Activated CD4-positive, alpha-beta T cell treated with anti-CD3 and anti-CD28 coated beads, Interleukin-10, Interleukin-2, amounts not matched to agents 100 ng/mL and 50 ng/mL, durations not matched to agents 16 hours and 8 hours (primary cell): ENCODE measurements at regions not wholly inside any gene's neighbourhood (a gene's known extent, or its start where the extent isn't known, plus 50 kb on each side); places are given as distances from the start of the nearest gene placed in this dataset.

Experiments
- DNase-seq: peaks from one replicate; pipeline ENCODE4 v3.0.0-alpha.2; 2020

DNA sequence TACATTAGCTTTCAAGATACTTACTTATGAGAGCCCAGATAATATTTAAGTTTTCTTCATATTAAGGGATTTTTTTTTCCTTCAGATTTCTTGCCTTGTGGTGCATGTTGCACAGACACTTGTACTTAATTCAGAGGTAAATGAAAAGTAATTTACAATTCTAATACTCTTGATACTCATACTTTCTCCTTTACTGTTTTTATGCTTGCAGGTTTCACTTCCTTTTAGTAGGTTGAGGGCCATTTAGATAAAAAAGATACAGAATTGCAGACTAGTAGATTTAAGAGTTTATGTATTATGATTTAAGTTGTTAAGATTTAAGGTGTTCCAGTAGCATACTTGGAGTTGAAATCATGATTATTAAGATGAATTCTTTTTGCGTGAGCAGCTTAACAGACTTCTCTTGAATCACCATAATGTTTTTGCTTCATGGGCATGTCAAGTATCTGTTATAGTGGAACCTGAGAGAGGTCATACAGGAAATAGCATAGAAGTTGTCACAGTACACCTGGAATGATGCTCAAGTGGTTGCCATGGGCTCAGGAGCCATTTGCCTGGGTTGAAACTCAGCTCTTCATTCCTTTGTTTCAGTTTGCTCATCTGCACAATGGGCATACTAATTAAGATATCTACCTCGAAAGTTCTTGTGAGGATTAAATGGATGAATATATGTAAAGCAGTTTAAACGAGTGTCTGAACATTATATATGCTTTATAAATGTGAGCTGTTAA, 174.8 kb upstream of the PRPS1L1 start:
- no peak for DNase-seq

GRCh38 chr7:18206331-18206730, 178.7 kb upstream of the PRPS1L1 start:
- no peak for DNase-seq

- DNase-seq: no peak
Measured at GRCh38 chr7:18208921-18209320, 181.3 kb upstream of the PRPS1L1 start.

DNA sequence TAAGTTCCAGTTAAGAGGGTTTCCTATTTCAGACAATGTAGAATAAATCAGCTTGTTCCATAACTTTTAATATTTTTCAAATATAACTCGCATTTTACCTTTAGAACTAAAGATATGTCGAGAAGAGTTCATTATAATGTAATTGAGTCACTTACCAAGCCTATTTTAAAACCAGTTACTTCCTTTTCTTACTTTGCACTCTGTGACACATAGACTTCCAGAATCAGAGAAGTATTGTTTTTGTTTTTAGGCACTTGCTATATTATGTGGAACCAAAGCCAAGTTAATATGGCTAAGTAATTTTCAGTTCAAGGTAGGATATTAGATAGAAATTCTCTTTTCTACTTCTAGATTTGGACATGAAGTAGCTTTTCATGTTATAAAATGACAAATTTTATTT, 182.7 kb upstream of the PRPS1L1 start:
- DNase-seq: no peak

- DNase-seq: no peak
Measured at GRCh38 chr7:18210788-18211187, 183.1 kb upstream of the PRPS1L1 start.

DNA sequence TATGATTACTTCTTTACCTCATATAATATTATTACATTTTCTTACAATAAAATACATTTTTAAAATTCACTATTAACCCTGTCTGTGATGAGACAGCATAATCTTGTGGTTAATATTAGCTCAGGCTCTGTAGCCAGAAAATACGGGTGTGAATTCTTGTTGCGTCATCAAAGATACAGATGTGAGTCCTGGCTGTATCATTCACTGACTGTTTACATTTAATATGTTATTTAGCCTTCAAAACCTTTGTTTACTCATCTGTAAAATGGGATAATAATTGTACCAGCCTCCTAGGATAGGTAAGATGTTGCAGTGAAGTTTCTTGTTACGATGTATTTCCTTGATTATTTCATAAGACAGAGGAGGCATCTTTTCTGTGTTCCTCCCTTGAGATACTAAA, 184.7 kb upstream of the PRPS1L1 start:
- DNase-seq: no peak

- DNase-seq: no peak
Measured at GRCh38 chr7:18212758-18213157, 185.1 kb upstream of the PRPS1L1 start.

DNA sequence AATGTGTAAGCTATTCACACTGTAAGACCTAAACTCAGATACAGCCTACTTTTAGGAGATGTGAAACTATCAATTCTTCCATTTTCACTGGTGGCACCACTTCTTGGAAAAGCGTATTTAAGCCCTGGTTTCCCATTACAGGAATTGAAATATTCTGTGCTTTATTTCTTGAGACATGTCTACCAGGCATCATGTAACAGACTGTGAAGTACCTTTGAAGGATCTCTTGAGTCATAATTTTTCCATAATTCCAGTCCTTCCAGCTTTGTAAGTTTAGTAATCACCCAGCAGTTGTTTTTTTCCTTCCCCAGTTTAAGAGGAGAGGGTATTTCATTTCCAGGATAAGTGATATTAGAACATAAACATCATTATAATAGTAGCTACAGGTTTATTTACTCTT, 186.0 kb upstream of the PRPS1L1 start:
- no peak for DNase-seq

DNA sequence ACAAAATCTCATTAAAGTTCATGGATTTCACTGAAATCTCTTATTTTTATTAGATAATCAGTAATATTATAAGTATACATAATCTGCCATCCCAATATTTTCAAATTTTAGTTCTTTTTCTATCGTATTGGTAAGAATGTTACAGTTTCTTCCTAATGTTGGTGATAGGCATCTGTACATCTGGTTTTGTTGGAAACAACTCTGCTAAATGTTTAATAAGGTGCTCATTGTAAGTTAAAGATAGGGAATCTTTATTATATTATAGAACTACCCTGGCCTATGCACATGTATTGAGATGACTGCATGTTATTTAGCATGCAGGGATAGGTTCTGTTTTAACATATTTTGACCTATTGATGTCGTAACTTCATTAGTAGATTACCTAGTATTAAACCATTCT, 188.6 kb upstream of the PRPS1L1 start:
- no peak for DNase-seq

GRCh38 chr7:18221377-18222293, 194.0 kb upstream of the PRPS1L1 start:
- no peak for DNase-seq

GRCh38 chr7:18222636-18223035, 195.0 kb upstream of the PRPS1L1 start:
- no peak for DNase-seq

DNA sequence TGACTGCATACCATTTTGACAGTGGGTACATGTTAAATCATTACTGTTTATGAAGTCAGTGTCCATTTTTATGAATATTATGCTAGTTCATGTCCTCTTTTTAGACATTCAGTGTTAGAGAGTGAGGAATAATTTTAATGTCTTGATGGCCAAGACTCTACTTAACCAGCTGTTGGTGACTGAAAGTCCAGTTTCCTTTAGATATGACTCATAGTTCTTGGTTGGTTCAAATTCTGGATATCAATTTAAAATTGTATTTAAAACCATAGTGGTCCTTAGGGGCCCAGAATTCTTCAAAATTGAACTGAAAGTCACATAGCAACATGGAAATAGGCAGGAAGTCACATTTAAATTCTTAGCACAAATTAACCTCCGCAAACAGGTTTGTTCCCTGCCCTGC, 196.5 kb upstream of the PRPS1L1 start:
- DNase-seq: no peak

GRCh38 chr7:18225067-18225466, 197.4 kb upstream of the PRPS1L1 start:
- DNase-seq: no peak

GRCh38 chr7:18226598-18226997, 199.0 kb upstream of the PRPS1L1 start:
- DNase-seq: no peak

- no peak for DNase-seq
Measured at GRCh38 chr7:18228686-18229085, 201.0 kb upstream of the PRPS1L1 start.

DNA sequence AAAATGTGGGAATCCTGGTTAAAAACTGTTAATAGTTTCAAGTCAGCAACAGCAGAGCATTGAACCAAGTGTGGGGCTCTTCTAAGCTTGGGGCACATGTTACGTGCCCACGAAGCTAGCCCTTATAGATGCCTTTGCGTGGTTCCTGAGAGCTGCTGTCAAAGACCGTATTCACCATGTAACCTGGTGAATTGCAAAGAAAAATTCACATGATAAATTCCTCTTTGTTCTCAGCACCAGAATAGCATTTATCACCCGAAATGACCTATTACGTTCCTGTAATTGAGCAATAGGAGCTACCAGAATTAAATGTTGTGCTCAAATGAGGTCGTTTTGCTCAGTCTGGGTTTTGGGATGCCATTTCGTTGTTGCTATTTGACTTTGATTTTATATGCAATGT, 202.6 kb upstream of the PRPS1L1 start:
- DNase-seq: no peak

DNA sequence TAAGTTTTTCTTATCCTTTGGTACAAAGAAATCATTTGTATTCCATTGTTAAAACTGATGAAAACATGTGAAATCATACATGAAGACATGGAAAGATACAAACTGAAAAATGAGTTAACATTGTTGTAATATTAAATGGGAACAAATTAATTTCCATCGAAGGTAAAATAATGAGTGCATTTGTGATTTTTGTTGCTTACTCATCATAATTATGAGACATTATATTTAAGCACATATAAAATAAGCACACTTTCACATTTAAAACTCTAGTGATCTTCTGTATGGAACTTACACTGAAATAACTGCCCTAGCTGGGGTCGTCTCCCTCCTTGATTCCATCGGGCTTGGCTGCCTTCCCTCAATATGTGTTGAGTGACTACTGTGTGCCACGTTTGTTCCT, 204.2 kb upstream of the PRPS1L1 start:
- DNase-seq: no peak

GRCh38 chr7:18234519-18234918, 206.9 kb upstream of the PRPS1L1 start:
- no peak for DNase-seq

GRCh38 chr7:18235819-18236218, 208.2 kb upstream of the PRPS1L1 start:
- no peak for DNase-seq

GRCh38 chr7:18239212-18239611, 211.6 kb upstream of the PRPS1L1 start:
- peak; percentile 10 for DNase-seq

DNA sequence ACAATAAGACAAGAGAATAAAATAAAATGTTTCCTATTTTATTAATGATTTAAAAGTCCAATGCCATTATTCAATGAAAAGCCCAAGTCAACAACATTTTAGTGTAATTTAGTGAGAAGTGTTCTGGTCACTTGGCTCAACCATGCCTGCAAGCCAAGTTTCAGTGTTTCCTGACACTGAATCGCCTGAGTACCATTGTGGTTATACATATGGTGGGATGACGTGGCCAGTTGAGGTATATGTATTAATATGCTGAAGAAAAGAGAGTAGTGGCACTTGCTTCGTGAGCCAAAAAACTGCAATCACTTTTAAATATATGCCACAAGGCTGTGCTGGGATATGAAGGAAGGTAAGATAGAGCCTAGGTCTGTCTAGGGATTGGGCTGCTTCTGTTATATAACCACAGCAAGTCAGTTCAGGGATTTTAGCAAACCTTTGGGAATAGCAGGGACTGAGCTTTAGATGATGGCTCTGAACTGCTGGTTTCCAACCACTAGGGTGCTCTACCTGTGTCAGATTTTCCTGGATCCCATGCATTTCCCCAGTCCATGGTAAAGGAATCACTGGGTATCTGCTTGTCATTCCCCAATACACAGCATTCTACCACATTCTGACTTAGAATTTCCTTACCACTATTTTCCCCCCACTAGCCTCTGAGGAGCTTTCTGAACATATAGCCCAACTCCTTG, 214.0 kb upstream of the PRPS1L1 start:
- no peak for DNase-seq

DNA sequence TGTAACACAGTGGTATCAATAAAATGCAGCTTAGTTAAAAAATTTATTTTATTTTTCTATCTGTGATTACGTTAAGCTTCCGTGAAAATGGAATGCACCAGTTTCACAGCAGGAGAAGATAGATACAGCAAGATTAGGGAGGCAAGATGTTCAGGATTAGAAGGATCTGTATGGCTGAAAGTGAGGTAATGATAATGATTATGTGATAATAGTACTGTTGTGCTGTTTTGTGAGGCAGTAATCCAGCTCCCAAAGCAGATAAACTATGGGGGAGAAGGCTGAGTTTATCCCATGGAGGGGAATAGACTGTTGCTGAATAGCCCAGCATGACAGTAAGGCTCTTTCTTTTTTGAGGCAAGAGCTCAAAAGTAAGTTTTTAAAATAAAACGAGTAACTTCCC, 216.1 kb upstream of the PRPS1L1 start:
- DNase-seq: no peak

DNA sequence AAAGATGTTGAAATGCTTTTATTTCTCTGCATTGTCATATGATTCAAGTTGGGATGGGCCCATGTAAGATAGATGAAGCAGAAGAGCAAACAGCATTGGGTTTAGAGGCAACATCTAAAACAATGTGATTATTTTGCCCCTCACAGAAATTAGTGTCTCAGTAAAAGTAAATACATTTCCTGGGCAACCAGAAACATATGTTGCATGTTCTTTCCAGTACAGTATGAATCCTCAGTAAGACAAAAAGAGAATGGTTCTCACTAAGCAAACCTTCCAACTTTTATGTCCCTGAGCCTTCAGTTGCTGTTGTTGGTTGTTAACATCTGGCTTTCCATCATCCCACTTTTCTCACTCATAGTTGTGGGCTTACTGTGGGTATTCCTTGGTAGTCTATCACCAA, 222.5 kb upstream of the PRPS1L1 start:
- DNase-seq: no peak

- DNase-seq: no peak
Measured at GRCh38 chr7:18257711-18258110, 230.1 kb upstream of the PRPS1L1 start.
